ENCODE measurements at regions not wholly inside any gene's neighbourhood (a gene's known extent, or its start where the extent isn't known, plus 50 kb on each side); places are given as distances from the start of the nearest gene placed in this dataset.

GRCh38 chr4:34790131-34790530, 1454.2 kb downstream of the ARAP2 start:
- TF ChIP-seq POLR2A (IDR thresholded peaks at IDR 0.05; ENCODE audit: low read length) (no peak), GATA1 (IDR thresholded peaks at IDR 0.05; ENCODE audit: low read depth, low read length) (no peak)
- no peak for DNase-seq

- TF ChIP-seq GATA1 (IDR thresholded peaks at IDR 0.05; ENCODE audit: low read depth, low read length) (no peak), POLR2A (IDR thresholded peaks at IDR 0.05; ENCODE audit: low read length) (no peak)
- DNase-seq, result no peak
Observed at GRCh38 chr4:34791209-34791608, 1453.1 kb downstream of the ARAP2 start.

GRCh38 chr4:34800953-34801352, 1443.4 kb downstream of the ARAP2 start:
- DNase-seq, result no peak
- TF ChIP-seq GATA1 (IDR thresholded peaks at IDR 0.05; ENCODE audit: low read depth, low read length), result no peak
- TF ChIP-seq POLR2A (IDR thresholded peaks at IDR 0.05; ENCODE audit: low read length), result no peak

GRCh38 chr4:34814266-34814665, 1430.0 kb downstream of the ARAP2 start:
- no peak for DNase-seq
- TF ChIP-seq POLR2A (IDR thresholded peaks at IDR 0.05; ENCODE audit: low read length) (no peak), GATA1 (IDR thresholded peaks at IDR 0.05; ENCODE audit: low read depth, low read length) (no peak)

GRCh38 chr4:34824515-34824914, 1419.8 kb downstream of the ARAP2 start:
- DNase-seq, result no peak
- no peak for TF ChIP-seq POLR2A (IDR thresholded peaks at IDR 0.05; ENCODE audit: low read length)

- no peak for TF ChIP-seq POLR2A (IDR thresholded peaks at IDR 0.05; ENCODE audit: low read length)
- no peak for DNase-seq
Observed at GRCh38 chr4:34826660-34827059, 1417.7 kb downstream of the ARAP2 start.

GRCh38 chr4:34845926-34846325, 1398.4 kb downstream of the ARAP2 start:
- TF ChIP-seq GATA1 (IDR thresholded peaks at IDR 0.05; ENCODE audit: low read depth, low read length), result no peak
- TF ChIP-seq POLR2A (IDR thresholded peaks at IDR 0.05; ENCODE audit: low read length), result no peak
- DNase-seq, result no peak

- TF ChIP-seq GATA1 (IDR thresholded peaks at IDR 0.05; ENCODE audit: low read depth, low read length) (no peak), POLR2A (IDR thresholded peaks at IDR 0.05; ENCODE audit: low read length) (no peak)
- no peak for DNase-seq
Observed at GRCh38 chr4:34850421-34850820, 1393.9 kb downstream of the ARAP2 start.

GRCh38 chr4:34850968-34851367, 1393.3 kb downstream of the ARAP2 start:
- no peak for TF ChIP-seq GATA1 (IDR thresholded peaks at IDR 0.05; ENCODE audit: low read depth, low read length)
- no peak for TF ChIP-seq POLR2A (IDR thresholded peaks at IDR 0.05; ENCODE audit: low read length)
- DNase-seq, result no peak

GRCh38 chr4:34851411-34851810, 1392.9 kb downstream of the ARAP2 start:
- no peak for DNase-seq
- TF ChIP-seq POLR2A (IDR thresholded peaks at IDR 0.05; ENCODE audit: low read length), result no peak
- TF ChIP-seq GATA1 (IDR thresholded peaks at IDR 0.05; ENCODE audit: low read depth, low read length), result no peak

- no peak for TF ChIP-seq GATA1 (IDR thresholded peaks at IDR 0.05; ENCODE audit: low read depth, low read length)
- no peak for TF ChIP-seq POLR2A (IDR thresholded peaks at IDR 0.05; ENCODE audit: low read length)
- DNase-seq, result no peak
Observed at GRCh38 chr4:34854451-34854850, 1389.9 kb downstream of the ARAP2 start.

- TF ChIP-seq GATA1 (IDR thresholded peaks at IDR 0.05; ENCODE audit: low read depth, low read length) (no peak), POLR2A (IDR thresholded peaks at IDR 0.05; ENCODE audit: low read length) (no peak)
- no peak for DNase-seq
Observed at GRCh38 chr4:34861666-34862065, 1382.6 kb downstream of the ARAP2 start.

GRCh38 chr4:34878961-34879360, 1365.4 kb downstream of the ARAP2 start:
- no peak for TF ChIP-seq GATA1 (IDR thresholded peaks at IDR 0.05; ENCODE audit: low read depth, low read length)
- TF ChIP-seq POLR2A (IDR thresholded peaks at IDR 0.05; ENCODE audit: low read length), result no peak

GRCh38 chr4:34880246-34880645, 1364.1 kb downstream of the ARAP2 start:
- DNase-seq, result no peak
- TF ChIP-seq GATA1 (IDR thresholded peaks at IDR 0.05; ENCODE audit: low read depth, low read length), result no peak
- TF ChIP-seq POLR2A (IDR thresholded peaks at IDR 0.05; ENCODE audit: low read length), result no peak

More at GRCh38 chr4:34878961-34879360, 1365.4 kb downstream of the ARAP2 start:
- DNase-seq, result no peak

- DNase-seq, result no peak
- TF ChIP-seq GATA1 (IDR thresholded peaks at IDR 0.05; ENCODE audit: low read depth, low read length), result no peak
- TF ChIP-seq POLR2A (IDR thresholded peaks at IDR 0.05; ENCODE audit: low read length), result no peak
Observed at GRCh38 chr4:34891892-34892291, 1352.4 kb downstream of the ARAP2 start.

GRCh38 chr4:34893382-34893781, 1350.9 kb downstream of the ARAP2 start:
- TF ChIP-seq GATA1 (IDR thresholded peaks at IDR 0.05; ENCODE audit: low read depth, low read length) (no peak), POLR2A (IDR thresholded peaks at IDR 0.05; ENCODE audit: low read length) (no peak)
- DNase-seq, result no peak
